Nucleus accumbens (tissue), 56 donors: ENCODE measurements at regions not wholly inside any gene's neighbourhood (a gene's known extent, or its start where the extent isn't known, plus 50 kb on each side); places are given as distances from the start of the nearest gene placed in this dataset.

Experiments used
- DNase-seq, 56 donors: peaks; one replicate each; lab custom pipeline; 2025; lab: John Stamatoyannopoulos, UW

- DNase-seq: no peak
Observed at GRCh38 chr3:30504939-30505338, 101.5 kb upstream of the TGFBR2 start.

DNA sequence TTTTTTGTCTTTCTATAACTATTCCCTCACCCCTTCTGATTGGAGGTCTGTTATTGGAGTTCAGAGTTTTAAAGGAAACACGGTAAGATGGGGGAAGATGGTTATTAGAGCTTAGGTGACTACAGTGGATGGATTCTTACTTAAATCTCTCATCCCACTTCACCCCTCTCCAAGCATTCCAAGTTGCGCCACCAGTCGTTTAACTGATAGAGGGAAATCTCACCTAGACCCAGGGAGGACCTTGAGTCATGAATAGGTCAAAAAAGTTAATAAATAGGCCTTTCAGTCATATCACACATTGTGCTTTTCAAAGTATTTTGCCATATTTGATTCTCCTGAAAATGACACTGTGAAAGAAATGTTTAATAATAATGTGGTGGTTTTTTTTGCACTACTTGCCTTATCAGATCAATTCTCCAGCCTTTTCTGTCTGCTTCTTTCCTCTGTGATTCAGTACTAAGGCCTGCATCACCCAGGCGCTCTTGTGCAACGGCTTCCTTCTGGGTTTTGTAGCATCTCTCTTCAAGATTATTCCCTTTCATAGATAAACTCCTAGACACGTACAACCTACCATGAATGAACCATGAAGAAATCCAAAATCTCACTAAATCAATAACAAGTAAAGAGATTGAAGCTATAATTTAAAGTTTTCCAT, 100.4 kb upstream of the TGFBR2 start:
- no peak for DNase-seq

DNA sequence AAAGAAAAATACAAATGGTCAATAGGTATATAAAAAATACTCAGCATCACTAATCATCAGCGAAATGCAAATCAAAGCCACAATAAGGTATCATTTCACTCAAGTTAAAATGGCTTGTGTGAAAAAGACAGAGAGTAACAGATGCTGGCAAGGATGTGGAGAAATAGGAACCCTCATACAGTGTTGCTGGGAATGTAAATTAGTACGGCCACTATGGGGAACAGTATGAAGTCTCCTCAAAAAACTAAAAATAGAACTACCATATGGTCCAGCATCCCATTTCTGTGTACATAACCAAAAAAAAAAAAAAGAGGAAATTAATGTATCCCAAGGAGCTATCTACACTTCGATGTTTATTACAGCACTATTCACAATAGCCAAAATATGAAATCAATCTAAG, 98.1 kb upstream of the TGFBR2 start:
- DNase-seq: no peak

DNA sequence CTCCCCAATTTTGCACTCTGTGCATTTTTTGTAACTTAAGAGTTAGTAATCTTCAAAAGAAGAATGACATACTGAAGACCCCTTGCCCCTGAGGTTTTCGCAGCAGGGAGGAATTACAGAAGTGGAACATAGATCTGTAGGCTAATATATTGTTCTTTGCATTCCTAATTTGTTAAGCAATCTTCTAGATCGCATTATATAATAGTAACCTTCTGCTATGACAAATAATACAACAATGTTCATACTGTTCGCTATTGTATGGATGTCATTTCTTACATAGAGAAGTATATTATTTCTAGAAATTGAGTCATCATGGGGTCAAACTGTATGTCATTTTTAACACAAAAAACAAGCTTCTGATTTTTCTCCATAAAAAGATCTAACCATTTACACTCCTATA, 95.8 kb upstream of the TGFBR2 start:
- DNase-seq: no peak

DNA sequence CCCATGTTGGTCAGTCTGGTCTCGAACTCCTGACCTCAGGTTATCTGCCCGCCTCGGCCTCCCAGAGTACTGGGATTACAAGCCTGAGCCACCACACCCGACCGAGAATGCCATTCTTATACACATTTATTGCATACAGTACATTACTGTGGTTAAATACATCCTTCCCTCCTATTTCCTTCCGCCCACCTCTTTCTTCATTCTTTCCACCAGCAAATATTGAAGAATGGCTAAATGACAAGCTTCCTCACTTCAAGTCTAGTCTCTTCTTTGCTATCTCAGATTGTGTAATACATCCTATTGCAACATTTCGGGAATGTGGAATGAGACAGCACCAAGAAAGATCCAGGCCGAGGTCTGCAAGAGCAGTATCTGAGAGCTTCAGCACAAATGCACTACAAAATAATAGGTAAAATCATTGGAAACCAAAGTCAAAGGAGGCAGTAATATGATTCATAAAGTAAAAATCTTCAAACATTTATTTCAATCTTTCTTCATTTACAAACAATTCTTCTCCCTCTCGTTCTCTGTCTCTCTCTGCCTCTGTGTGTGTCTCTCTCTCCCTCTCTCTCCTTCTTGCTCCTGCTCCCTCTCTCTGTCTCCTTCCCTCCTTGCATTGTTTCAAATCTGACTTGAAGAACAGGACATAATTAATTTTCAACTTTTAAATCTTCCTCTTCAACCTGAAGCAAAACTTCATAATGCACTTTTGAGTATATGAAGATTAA, 94.7 kb upstream of the TGFBR2 start:
- DNase-seq: no peak

- no peak for DNase-seq
Observed at GRCh38 chr3:30512576-30512975, 93.8 kb upstream of the TGFBR2 start.

DNA sequence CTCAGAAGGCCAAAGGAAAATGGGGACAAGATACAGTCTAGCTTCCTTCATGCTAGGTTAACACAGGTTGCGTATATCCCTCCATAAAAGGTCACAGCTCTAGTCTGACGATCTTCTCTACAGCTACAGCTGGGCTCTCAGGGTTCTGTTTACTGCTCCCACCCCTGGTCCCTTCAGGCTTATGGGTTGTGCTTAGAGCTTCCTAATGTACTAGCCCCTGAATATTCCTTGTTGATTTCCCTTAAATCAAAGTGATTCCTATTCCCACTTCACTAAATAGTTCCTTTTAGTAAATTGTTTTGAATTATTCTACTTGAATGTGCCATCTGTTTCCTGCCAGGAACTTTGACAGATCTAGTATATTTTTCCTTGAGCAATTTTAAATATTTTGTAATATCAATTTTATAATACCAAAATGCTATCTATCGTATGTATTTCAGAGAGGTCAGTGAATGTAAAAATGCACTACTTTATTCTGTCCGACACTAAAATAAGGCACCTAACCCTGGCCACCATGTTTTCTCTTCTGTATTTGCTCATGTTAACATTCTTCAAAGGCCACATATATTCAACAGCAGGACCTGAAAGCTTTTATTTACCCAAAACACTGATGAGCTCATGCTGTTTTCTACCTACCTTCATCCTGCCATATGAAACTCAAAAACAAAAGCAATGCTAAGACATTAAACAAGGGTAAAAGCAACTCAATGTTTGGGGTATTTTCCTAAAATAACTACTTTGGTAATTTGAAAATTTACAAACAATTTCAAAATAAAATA, 92.8 kb upstream of the TGFBR2 start:
- DNase-seq: no peak

- DNase-seq: no peak
Observed at GRCh38 chr3:30516238-30516637, 90.2 kb upstream of the TGFBR2 start.

DNA sequence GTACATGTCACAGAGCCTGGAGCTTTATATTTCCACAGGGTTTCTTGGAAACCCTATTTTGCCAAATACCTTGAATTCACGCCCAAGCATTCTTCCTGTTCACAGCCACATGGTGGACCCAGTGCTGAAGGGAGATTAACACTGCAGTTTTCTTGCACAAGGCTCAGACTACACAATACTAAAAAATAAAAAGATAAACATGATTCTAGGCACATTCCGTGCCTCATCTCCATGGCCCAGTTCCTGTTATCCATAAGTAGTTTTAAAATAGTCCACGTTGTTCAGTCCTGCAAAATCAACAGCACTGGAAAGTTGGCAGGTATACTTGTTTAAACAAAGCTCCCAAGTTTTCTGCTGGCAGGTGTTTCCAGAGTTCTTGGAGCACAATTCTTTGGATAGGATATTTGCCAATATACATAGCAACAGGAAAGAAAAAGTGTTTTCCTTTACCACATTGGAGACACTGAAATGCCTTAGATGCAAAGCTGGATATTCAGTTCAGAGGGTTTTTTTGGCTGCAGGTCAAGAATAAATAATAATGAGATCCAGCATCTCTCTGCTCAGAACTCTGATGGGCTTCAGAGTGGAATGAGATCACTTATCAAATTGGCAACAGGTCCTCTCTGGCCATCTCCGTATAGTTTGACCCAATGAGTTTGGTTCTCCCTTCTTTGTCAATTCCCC, 88.1 kb upstream of the TGFBR2 start:
- DNase-seq: no peak

GRCh38 chr3:30518872-30519271, 87.5 kb upstream of the TGFBR2 start:
- DNase-seq: no peak

DNA sequence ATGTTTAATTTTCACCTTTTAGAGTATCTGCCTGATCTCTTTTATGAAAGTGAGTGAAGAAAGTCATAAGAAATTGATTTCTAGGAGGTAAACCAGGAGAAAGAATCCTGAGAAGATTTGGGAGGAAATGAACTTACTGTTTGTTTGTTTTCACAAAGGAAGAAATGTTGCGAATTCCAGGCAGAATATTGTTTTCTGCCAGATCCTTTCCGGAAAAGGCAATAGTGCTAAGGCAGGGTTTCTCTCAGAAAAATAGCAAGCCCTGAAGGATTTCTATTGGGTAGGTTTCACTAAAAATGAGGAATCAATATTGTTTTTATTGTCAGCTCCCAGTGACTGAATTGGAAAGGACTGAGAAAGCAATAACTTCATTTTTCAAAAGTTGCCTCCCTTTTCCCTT, 85.7 kb upstream of the TGFBR2 start:
- DNase-seq: no peak

DNA sequence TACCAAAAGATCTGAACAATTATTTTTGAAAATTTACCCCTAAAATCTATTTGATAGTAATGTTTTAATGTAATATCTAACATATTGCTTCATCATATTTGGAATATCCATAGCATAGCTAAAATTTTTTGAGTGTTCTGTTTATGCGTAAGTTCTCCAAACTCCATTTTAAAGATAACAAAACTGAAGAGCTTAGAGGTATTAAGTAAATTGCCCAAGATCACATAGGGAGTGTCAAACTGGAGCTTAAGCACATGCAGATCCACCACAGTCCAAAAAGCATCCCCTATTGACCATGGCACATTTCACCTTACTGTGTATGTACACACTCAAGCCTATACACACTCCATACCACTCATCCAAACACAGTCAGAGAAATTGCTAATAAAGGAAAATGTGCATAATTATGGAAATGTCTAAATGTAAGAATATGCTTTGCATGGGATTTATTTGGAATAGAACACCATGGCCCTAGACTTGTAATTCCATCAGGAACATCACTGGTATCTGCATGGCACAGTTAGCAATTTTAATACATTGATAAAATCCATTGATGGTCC, 85.2 kb upstream of the TGFBR2 start:
- DNase-seq: no peak

DNA sequence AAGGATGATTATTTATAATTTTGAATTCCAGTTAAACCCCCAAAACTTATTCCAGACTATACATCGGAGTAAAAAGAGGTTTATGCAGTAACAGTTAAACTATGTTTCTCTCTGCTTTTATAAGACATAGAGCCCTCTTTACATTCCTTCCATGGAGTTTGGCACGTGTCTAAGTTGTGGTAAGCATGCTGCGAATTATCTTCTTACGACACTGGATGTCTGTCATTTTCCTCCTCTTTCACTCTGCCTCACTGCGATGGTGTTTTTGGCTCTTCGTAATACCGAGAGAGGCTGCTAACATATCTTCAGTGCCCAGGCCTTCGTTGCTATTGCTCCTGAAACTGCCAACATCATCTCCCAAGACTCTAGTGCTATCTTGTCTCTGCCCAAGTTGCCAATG, 83.9 kb upstream of the TGFBR2 start:
- no peak for DNase-seq

DNA sequence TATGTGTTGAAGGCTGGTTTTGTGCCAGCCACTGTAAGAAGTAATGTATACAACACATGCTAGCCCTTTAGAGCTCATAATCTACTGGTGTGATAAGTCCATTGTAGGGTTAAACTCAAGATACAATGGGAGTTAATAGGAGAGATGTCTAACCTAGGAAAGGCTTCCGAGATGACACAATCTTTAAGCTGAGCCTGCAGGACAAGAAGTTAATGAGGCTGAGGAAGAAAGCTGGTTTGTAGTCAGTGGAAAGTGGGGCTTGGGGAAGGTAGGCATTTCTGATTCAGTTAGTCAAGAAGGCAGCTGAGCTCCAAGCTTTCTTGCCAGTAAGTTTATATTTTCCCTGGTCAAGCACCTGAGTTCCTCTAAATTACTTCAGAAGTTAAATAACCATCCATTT, 83.0 kb upstream of the TGFBR2 start:
- no peak for DNase-seq

DNA sequence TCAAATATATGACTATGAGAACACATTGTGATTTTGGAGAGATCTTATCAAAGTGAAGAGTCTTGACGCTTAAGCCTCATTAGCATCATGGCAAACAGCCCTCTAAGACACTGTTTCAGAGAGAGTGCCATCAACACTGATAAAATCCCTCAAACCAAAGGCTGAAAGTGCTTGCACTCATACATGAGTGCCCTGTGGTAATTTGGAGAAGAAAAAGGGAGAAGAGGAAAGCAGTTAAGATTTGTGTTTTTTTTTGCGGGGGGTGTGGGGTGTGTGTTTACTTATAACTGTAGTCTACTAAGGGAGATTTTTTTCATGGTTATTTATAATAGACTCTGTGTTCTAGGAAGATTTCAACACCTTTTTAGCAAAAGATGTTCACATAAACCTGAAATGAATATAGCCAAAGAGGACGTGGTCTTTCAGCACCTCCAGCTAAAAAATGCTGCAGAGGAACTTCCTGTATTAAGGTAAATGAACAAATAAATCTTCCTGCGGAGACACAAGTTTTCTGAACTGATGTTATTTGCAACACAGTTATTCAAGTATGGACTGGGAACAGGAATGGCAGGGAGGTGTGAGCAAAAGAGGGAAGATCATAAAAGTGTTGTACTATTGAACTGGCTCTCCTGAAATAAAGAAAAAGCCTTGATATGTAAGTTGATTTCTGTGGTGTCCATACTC, 81.9 kb upstream of the TGFBR2 start:
- no peak for DNase-seq

DNA sequence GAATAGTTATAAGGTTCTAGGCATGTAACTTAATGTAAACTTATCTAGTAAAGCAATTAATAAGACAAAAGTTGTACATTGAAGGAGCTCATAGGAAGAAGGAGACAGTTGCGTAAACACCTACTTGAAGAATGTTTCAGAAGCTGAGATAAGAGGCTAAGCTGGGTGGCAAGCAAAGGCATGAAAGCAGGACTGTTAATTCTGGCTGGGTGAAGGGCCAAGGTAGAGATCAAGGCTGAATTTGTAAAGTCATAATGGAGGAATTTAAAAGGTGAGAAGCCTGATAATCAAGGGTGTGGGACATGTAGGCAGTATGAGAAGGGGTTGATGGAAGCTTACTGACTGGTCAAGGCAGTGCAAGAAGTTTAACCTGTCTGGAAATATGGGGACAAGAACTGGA, 80.4 kb upstream of the TGFBR2 start:
- no peak for DNase-seq

DNA sequence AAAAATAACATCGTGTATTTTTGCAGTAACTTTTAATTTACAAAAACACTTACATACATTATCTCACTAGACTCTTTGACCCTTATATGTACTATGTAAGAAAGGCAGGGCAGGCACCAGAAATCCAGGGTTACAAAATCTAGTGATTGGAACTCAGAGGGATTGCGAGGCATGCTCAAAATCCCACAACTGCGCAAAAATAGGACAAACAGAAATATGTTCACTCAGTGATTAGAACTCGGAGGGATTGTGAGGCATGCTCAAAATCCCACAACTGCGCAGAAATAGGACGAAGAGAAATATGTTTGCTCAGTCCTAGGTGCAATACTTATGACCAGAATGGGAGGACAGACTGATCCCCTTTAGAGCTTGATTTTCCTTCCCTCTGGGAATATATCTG, 79.2 kb upstream of the TGFBR2 start:
- no peak for DNase-seq

DNA sequence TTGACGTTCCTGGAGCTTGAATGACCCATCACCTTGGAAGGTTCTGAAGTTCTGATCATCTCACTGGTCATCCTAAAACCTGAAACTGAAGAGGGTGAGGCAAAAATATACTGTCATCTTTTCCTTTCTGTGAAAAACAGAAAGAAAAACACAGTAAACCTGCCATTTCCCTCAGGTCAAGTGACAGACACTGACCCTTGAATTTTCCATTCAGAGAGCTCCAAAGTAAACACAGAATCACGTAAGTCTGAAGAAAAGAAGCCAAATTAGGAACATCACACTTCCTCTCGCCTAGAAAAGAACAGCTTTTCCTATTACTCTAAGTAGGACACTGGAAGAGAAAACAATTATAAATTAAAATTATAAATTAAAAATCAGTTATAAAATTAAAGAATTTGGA, 78.7 kb upstream of the TGFBR2 start:
- DNase-seq: no peak

DNA sequence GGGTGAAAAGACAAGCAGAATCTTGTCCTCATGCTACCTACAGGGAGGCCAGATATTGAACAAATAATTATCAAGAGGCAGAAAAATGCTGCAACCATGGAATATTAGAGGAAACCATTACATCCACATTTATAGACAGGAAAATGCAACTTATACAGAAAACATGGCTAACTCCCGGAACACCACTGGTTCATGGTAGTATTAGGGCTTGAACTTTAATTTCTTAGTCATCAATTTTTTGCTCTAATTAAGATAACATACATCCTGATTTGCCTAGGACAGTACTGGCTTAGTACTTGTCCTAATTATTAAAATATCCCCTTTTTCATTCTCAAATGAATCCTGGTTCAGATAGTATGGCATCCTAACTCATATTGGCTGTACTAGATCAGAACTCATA, 76.3 kb upstream of the TGFBR2 start:
- DNase-seq: no peak

DNA sequence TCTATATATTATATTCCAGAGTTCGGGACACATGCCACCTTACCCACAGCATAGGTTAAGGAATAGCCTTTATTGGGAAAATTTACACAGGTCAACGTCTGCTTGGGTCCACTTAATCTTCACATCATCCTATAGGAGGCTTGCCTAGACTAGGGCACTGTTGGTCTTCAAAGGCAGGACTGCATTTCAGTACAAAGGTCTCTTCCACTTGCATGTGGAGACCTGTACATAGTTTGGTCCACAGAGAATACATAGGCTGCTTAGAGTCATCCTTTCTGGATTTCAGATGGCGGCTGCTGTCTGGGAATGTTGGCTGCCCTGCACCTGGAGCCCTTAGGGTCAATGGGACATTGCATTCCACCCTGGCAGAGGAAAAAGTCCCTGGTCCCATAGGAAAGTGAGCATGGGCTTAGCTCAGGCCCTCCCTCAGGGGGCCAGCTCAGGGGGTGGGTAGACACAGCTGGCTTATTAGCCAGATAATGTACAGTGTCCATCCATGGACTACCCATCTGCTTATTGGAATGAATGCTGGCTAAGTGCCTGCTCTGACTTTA, 75.3 kb upstream of the TGFBR2 start:
- no peak for DNase-seq
